ENCODE measurements at regions not wholly inside any gene's neighbourhood (a gene's known extent, or its start where the extent isn't known, plus 50 kb on each side); places are given as distances from the start of the nearest gene placed in this dataset.
"Not testable (repeated sequence)": the region's sequence is repeated elsewhere in the genome, so short reads cannot be mapped to it uniquely, and the experiment has no call there.

DNA sequence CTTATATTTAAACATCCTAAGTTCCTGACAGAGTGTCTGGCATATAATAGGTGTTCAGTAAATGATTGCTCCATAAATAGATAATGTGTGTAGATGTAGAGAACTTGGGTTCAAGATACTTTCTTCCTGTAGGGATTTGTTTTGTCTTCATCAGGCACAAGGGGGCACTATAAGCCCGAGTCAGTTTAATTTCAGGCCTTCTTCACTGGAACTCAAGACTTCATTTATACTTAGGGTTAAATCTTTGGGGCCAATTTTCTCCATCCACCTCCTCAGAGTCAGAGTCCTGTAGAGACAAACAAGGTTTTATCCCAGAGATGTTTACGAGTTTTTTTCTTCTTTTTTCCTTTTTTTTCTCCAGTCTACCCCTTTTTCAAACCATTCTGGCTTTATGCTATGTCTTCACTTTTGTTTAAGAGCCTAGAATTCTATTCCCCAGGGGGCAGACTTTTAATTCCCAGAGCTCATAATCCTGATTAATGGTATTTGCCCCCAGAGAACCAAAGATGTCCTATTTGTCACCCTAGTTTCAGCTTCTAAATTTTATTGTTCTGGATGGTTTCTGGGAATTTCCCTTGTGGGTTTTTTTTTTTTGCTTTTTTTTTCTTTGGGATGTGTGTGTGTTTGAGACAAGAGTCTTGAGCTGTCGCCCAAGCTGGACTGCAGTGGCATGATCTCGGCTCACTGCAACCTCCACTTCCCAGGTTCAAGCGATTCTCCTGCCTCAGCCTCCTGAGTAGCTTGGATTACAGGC is 88.4 kb downstream of the HFE start:
- peak; percentile 78 for DNase-seq

DNA sequence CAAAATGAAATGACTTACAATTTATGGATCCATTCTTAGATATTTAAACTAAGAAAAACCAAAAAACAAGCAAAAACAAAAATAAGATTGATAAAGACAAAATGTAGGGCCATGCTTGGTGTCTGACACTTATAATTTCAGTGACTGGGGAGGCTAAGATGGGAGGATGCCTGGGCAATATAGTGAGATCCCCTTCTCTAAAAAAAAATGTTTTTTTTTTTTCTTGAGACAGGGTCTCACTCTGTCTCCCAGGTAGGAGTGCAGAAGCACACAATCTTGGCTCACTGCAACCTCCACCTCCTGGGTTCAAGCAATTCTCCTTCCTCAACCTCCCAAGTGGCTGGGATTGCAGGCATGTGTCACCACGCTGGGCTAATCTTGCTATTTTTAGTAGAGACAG is 92.4 kb downstream of the HFE start:
- no peak for DNase-seq

DNA sequence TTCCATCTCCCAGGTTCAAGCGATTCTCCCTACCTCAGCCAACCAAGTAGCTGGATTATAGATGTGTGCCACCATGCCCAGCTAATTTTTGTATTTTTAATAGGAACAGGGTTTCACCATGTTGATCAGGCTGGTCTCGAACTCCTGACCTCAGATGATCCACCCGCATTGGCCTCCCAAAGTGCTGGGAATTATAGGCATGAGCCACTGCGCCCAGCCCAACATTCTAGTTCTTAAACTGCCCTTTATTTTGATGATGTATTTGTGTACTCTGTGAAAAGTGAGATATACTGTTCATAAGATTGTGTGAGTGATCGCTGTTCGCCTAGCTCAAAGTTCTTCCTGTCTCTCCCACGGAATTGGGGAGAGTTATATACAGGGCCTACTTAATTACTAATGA is 93.1 kb downstream of the HFE start:
- DNase-seq: no peak

DNA sequence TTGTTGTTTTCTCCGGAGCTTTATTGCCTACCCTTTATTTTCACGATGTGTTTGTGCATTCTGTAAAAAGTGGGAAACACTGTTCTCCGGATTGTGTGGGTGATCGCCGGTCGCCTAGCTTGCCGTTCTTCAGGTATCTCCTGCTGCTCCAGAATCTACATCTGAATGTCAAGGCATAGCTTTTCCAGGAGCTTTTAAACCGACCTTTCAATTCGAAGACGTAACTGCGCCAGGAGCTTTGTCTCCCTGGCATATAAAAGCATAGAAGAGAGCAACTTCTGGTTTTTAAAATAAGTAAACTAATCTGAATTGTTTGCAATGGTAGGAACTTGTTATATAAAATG is 96.0 kb downstream of the HFE start:
- DNase-seq: no peak

DNA sequence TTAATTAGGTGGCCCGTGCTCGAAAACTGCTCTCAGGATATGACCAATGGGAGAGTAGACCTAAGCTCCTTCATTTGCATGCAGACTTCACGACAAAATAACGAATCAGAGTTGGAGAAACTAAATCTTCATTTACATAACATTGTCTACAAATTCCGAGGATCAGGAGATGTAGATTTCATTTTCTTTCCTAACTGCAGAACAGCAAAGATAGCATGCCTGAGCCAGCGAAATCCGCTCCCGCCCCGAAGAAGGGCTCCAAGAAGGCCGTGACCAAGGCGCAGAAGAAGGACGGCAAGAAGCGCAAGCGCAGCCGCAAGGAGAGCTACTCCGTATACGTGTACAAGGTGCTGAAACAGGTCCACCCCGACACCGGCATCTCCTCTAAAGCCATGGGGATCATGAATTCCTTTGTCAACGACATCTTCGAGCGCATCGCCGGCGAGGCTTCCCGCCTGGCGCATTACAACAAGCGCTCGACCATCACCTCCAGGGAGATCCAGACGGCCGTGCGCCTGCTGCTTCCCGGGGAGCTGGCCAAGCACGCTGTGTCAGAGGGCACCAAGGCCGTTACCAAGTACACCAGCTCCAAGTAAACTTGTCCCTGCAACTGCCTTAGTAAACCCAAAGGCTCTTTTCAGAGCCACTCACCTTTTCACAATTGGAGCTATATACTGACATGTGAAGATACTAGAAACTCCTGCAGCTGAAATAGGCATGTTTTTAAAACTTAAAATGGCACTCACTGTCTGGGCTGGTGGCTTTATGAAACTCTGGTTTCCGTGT is 96.5 kb downstream of the HFE start:
- DNase-seq: peak; percentile 90

DNA sequence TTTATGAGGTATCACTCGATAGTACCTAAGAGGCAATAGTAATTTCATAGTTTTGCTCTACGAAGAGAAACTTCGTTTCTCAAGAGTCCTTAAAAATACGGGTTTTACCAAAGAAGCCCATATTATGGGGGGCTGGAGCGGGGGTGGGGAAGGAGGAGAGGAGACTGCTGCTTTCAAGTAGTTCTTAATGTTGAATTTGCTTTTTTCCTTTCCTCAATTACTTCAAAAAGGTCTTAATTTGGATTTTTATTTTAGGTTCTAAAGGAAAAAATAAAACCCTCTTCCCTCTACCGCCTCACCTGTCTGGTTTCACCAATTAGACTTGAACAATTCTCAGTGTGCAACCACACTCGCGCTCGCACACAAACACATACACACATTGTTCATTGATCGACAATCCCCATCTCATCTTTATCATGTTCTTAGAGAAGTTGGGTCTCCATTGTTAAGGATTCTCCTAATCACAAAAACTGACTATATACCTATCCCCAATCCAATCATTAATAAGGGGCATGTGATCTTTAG is 97.2 kb downstream of the HFE start:
- peak; percentile 39 for DNase-seq

DNA sequence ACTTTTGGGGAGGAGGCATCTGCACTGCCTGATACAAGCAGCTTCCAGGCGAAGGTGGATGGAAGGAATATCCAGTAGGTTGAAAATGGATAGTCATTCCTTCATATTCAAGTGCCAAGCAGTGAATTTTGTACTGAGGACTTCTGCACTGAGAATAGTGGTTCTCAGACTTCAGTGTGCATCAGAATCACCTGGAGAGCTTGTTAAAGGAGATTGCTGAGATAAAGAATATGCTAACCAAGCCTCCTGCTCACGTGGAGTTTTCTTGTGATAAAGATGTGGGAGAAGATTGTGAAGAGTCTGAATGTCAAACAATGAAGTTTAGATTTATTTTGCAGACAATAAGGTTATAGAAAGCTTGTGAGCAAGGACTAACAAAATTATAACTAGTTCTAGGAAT is 97.8 kb downstream of the HFE start:
- no peak for DNase-seq

DNA sequence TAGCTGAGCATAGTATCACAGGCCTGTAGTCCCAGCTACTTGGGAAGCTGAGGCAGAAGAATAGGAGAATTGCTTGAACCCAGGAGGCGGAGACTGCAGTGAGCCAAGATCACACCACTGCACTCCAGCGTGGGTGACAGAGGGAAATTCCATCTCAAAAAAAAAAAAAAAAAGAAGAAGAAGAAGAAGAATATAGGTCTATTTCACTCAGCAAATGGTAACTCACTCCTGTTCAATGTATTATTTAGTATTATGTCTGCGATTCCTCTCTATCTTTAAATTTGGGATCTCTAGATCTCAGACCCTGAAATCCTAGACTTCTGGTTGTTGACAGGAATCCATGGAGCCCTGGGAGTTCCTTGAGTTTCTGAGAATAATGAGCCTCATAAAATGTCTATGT is 98.6 kb downstream of the HFE start:
- DNase-seq: no peak

DNA sequence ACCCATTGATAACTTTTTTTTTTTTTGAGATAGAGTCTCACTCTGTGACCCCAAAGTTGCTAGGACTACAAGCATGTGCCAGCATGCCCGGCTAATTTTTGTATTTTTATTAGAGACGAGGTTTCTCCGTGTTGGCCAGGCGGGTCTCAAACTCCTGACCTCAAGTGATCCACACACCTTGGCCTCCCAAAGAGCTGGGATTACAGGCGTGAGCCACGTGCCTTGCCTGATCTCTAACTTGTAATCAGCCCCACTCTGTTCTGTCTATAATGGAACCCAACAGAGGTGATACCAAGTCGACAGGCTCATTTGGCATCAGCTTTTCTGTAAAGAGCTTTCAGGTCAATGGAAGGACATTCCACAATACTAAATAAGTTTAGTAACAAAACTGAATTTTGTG is 99.4 kb downstream of the HFE start:
- DNase-seq: no peak

DNA sequence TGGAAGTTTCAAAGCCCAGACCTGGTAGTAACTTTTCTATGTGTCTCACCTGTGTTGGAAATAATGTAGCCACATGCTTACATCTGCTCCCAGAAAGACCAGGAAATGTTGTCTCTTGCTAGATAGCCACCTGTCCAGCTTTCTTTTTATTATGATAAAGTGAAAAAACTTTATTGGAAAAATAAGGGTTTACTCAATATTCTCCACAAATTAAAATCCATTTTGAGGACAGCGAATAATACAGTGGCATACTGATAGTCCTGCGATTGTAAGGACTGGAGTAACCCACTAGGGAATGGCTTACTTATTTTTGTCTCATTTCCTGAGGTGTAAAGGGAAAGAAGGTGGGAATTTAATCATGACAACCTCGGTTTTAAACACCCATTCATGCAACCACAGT is 100.1 kb downstream of the HFE start:
- DNase-seq: no peak

DNA sequence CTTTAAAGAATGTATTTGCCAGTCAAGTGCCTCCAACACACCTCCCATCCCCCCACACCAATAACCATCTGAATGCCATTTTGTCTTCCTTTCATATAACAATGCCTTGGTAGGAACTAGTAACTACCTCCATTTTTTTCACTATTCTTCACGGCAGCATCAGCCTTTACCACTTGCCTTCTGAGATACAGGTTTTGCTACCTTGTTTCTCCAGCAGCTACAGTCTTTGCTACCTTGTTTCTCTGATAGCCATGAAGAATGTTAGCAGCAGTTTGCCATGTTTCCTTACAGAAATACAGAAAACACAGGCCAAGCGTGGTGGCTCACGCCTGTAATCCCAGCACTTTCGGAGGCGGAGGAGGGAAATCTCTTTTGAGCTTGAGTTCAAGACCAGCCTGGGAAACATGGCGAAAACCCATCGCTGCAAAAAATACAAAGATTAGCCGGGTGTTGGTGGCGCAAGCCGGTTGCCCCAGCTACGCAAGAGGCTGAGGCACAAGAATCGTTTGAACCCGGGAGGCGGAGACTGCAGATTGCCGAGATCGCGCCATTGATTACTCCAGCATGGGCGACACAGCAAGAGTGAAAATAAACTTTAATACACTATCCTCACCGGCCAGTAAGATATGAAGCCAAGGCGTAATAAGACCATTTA is 100.9 kb downstream of the HFE start:
- peak; percentile 84 for DNase-seq

DNA sequence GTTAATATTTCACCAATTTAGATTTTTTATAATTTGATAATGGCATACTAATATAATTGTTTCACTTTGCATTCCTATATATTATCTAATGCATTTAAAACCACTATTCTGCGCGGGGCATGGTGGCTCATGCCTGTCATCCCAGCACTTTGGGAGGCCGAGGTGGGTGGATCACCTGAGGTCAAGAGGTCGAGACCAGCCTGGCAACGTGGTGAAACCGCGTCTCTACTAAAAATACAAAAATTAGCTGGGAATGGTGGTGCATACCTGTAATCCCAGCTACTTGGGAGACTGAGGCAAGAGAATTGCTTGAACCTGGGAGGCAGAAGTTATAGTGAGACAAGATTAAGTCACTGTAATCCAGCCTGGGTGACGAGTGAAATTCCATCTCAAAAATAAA is 104.3 kb downstream of the HFE start:
- not testable (repeated sequence) for DNase-seq

DNA sequence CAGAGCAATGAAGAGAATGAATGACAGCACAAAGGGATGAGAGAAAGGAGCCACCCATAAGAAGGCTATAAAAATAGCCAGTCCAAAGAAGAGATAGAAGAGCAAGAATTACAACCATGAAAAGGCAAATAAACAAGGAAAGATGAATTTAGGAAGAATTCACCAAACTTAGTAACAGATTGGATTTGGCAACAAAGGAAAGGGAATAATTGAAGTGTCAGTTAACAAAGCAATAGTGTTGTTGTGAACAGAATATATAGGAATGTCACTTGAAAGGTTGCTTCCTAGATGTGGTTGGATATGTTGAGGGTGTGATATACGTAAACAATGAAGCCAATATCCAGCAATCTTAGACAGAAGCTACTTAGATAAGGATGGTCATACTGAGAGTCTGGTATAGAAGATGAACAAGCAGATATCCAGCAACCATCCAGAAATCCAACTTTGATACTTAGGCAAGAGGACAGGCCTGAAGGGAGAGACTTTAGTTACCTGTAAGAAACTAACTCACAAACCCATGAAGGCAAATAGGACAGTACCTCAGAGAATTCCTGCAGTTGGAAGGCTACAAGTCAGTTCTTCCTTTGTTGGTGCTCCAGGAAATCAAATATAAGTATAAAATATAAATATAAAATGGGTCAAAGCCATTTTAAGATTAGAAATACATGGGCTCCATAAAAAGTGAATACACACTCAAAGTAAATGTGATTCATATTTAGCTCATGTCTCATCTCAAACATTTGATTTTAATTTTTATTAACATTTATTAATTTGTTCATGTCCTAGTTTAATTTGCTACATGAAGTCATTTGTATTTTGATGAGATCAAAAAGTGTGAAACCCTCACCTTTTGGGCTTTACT is 106.5 kb downstream of the HFE start:
- no peak for DNase-seq

DNA sequence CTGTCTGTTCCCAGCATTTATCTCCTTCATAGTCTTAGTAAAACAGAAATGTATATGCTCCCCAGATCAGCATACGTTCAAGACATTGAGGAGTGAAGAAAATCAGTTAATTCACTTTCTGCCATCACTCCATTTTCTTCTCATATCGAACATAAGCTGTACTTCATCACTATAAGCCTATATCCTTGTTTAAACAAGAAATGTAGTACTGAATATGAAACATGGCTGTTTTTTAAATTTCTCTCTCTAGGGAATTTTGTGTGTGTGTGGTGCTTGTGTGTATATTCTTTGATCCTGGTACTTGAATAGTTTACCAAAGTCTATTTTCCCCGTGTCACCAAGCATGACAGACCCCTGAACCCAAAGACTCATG is 107.1 kb downstream of the HFE start:
- no peak for DNase-seq

DNA sequence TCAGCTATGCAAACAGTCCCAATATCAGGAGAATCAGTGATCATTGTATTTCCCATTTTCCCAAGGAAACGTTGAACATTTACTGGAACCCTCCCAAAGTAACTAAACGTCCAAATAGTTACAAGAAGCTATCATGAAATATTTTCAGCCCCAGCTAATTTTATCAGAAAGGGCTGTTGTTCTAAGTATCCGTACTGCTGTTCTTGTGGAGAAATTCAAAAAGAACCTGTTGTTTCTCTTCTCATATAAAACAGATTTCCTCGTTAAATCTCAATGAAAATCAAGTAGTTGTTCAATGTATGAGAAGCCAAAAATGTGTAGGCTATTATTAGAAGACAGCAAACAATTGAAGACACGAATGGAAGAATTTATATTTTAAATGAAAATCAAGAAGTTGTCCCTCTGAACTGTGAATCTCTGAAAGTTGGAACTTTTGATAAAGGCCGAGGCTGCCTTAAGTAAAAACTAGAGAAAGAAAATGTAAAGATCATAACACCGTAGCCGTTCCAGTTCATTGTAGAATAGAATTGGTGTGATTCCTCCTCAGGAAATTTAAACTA is 107.7 kb downstream of the HFE start:
- no peak for DNase-seq

DNA sequence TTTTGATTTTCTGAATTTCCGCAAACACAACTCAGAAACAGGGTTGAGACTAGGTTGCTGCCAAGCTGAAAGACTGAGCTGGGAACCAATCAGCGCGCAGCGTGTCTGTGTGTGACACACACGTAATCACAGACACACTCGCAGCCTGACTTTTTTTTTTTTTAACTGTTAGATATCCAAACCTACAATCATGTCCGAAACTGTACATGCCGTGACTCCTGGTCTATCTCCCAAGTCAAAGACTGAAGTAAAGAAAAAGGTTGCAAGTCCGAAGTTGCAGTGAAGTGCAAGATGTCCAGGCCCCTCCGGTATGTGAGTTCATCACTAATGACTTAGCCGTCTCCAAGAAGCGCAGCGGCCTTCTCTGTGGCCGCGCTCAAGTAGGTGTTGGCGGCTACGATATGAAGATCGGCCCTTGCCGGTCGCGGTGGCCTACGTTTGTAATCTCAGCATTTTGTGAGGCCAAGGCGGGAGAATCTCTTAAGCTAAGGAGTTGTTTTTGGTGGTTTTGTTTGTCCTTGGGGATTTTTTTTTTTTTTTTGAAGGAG is 108.2 kb downstream of the HFE start:
- peak; percentile 89 for DNase-seq

DNA sequence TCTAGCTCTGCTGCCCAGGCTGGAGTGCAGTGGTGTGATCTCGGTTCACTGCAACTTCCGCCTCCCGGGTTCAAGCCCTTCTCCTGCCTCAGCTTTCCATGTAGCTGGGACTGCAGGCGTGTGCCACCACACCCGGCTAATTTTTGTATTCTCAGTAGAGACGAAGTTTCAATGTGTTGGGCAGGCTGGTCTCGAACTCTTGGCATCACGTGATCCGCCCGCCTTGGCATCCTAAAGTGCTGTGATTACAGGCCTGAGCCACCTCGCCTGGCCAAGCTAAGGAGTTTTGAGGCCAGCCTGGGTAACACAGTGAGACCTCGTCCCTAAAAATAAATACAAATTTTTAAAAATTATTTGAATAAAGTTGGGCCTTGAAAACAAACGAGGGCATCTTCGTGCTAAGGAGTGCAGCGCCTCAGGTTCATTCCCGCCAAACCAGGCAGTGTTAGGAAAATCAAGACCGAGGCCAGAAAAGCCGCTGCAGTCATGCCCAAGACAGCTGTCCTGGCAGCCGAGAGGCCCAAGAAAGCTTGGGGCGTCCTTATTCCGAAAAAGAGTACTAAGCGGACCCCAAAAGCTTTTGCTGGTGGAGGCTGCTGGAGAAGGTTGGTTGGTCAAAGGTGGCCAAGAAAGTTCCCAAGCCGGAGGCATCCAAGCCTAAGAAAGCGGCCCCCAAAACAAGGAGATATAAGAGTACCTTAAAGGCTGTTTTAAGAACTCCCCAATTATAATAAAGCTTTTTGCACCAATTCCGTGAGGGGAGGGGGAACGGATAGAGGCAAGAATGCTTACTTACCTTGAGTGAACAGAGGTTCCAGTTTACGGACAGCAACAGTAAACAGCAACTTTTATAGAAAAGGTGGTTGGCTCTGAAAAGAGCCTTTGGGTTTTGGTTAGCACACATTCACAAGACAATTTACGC is 109.0 kb downstream of the HFE start:
- DNase-seq: peak; percentile 73

DNA sequence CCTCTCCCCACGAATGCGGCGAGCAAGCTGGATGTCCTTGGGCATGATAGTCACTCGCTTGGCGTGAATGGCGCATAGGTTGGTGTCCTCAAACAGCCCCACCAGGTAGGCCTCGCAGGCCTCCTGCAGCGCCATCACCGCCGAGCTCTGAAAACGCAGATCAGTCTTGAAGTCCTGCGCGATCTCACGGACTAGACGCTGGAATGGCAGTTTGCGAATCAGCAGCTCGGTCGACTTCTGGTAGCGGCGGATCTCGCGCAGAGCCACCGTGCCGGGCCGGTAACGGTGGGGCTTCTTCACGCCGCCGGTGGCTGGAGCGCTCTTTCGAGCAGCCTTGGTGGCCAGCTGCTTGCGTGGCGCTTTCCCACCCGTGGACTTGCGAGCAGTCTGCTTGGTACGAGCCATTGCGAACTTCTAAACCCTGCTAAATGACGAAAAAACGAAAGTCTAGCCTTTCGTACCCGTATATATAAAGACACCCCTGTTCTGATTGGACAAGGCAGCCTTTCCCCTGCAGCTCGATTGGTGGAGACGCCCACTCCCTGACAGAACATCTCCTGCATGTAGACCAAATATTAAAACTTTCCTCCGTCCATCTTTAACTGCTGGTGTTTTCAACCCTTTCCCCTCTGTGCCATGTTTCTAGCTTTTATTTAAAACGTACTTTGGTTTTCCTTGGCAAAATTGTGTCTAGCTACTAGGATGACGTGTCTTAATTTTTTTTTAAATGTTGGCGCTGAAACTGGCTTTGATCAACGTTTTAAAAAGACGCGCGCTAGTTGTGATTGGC is 109.8 kb downstream of the HFE start:
- peak; percentile 95 for DNase-seq

DNA sequence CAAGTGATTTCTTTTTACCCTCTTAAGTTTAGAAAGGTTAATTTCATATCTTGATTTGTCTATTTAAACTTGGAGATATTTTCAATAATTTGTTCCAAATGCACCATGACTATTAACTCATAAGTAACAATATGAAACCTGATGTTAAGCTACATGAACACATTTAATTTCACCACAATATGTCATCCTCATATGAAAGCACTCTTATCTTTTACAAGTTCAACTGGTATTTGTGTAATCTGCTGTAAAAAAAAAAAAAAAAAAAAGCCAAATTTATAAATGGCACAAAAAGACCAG is 110.4 kb downstream of the HFE start:
- DNase-seq: no peak

DNA sequence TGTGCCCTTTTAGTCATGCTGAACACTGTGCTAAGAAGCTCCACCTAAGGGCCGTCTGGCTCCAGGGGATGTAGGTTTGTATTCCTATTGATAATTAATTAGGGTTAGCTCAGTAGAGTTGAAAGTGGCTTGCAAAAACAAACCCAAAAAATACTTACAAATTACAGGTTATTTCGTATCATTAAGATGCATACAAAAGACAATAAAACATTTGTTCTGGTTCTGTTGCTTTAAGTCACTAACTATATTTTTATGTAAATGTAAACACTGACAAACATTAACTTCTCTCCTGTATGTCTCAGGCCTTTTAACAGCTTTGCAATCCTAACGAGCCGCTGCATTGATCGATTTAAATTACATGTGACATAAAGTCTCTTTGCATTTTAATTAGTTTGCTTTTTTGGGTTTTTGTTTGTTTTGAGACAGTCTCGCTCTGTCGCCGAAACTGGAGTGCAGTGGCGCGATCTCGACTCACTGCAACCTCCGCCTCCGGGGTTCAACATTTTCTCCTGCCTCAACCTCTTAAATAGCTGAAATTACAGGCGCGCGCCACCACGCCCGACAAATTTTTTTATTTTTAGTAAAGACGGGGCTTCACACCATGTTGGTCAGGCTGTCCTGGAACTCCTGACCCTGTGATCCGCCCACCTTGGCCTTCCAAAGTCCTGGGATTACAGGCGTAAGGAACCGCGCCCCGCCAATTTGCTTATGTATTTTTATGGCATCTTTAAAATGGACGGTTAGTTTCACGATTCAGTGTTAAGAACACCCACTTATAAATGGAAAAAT is 110.9 kb downstream of the HFE start:
- DNase-seq: peak; percentile 74
